DMS 273 (cell line): ENCODE measurements at regions not wholly inside any gene's neighbourhood (a gene's known extent, or its start where the extent isn't known, plus 50 kb on each side); places are given as distances from the start of the nearest gene placed in this dataset.

Source experiments
- DNase-seq: peaks from one replicate; lab custom pipeline; 2025; ENCODE audit not compliant: unreplicated experiment; lab: John Stamatoyannopoulos, UW

GRCh38 chr16:51924744-51925143, 622.2 kb downstream of the TOX3 start:
- DNase-seq, result no peak

- no peak for DNase-seq
Observed at GRCh38 chr16:51922476-51922875, 624.5 kb downstream of the TOX3 start.

- DNase-seq, result no peak
Observed at GRCh38 chr16:51919736-51920135, 627.2 kb downstream of the TOX3 start.

GRCh38 chr16:51916814-51917213, 630.1 kb downstream of the TOX3 start:
- no peak for DNase-seq

- no peak for DNase-seq
Observed at GRCh38 chr16:51916231-51916630, 630.7 kb downstream of the TOX3 start.

GRCh38 chr16:51907680-51908079, 639.3 kb downstream of the TOX3 start:
- peak; percentile 5 for DNase-seq

GRCh38 chr16:51900221-51900780, 646.6 kb downstream of the TOX3 start:
- no peak for DNase-seq

GRCh38 chr16:51898872-51899271, 648.1 kb downstream of the TOX3 start:
- DNase-seq, result no peak

- no peak for DNase-seq
Observed at GRCh38 chr16:51896013-51896412, 650.9 kb downstream of the TOX3 start.

GRCh38 chr16:51892293-51893007, 654.5 kb downstream of the TOX3 start:
- DNase-seq, result no peak

- no peak for DNase-seq
Observed at GRCh38 chr16:51888534-51888933, 658.4 kb downstream of the TOX3 start.

- DNase-seq, result no peak
Observed at GRCh38 chr16:51888016-51888415, 658.9 kb downstream of the TOX3 start.

- no peak for DNase-seq
Observed at GRCh38 chr16:51886456-51886855, 660.5 kb downstream of the TOX3 start.

- no peak for DNase-seq
Observed at GRCh38 chr16:51884773-51885172, 662.2 kb downstream of the TOX3 start.

- no peak for DNase-seq
Observed at GRCh38 chr16:51881731-51882130, 665.2 kb downstream of the TOX3 start.

- DNase-seq, result no peak
Observed at GRCh38 chr16:51880776-51881175, 666.2 kb downstream of the TOX3 start.

GRCh38 chr16:51877686-51878085, 669.3 kb downstream of the TOX3 start:
- DNase-seq, result no peak

- DNase-seq, result no peak
Observed at GRCh38 chr16:51876934-51877333, 670.0 kb downstream of the TOX3 start.

- DNase-seq, result no peak
Observed at GRCh38 chr16:51876601-51876875, 670.4 kb downstream of the TOX3 start.

GRCh38 chr16:51875834-51876600, 670.9 kb downstream of the TOX3 start:
- DNase-seq, result no peak

GRCh38 chr16:51872524-51872923, 674.4 kb downstream of the TOX3 start:
- no peak for DNase-seq

GRCh38 chr16:51870296-51870854, 676.6 kb downstream of the TOX3 start:
- no peak for DNase-seq
